Suprapubic skin (tissue), 4 donors: ENCODE measurements at regions not wholly inside any gene's neighbourhood (a gene's known extent, or its start where the extent isn't known, plus 50 kb on each side); places are given as distances from the start of the nearest gene placed in this dataset.

Experiments used
- DNase-seq, 2 donors: peaks; one replicate each; pipeline ENCODE4 v3.0.0-alpha.2; 2019; ENCODE audit warnings: low spot score in 2 of 2
- H3K27ac ChIP-seq: fragments of 200-600 bp; sonication (generic); one replicate; pipeline ENCODE4 v1.5.1; 2019
- H3K27me3 ChIP-seq: fragments of 200-600 bp; sonication (generic); one replicate; pipeline ENCODE4 v1.5.1; 2019
- H3K36me3 ChIP-seq: fragments of 200-600 bp; sonication (generic); one replicate; pipeline ENCODE4 v1.5.1; 2019
- H3K4me1 ChIP-seq: fragments of 200-600 bp; sonication (generic); one replicate; pipeline ENCODE4 v1.5.1; 2019
- H3K4me3 ChIP-seq: fragments of 200-600 bp; sonication (generic); one replicate; pipeline ENCODE4 v1.5.1; 2019; ENCODE audit warnings: mild to moderate bottlenecking
- H3K9me3 ChIP-seq: fragments of 200-600 bp; sonication (generic); one replicate; pipeline ENCODE4 v1.5.1; 2019
- EP300 ChIP-seq: sonication (generic); formaldehyde crosslinking; IDR thresholded peaks from one replicate; pipeline ENCODE4 v1.6.1; 2017; ENCODE audit warnings: antibody characterized with exemption
- POLR2A ChIP-seq, 2 donors: fragments of 450-650 bp; IDR thresholded peaks; one replicate each; pipeline ENCODE4 v1.6.1; 2017; ENCODE audit warnings: antibody characterized with exemption in 2 of 2, mild to moderate bottlenecking in 2 of 2, moderate library complexity in 2 of 2
- POLR2AphosphoS5 ChIP-seq, 3 donors: sonication (generic); formaldehyde crosslinking; IDR thresholded peaks; one replicate each; pipeline ENCODE4 v1.6.1; 2017; ENCODE audit warnings: antibody characterized with exemption in 3 of 3
- WGBS: methylation state at CpG from one replicate; pipeline ENCODE4 v1.1.5; 2018; 5-methylcytosine and 5-hydroxymethylcytosine counted together
- TF ChIP-seq, protein P1 (sequence below), 2 donors: fragments of 200-600 bp in 1 of 2; fragments of 450-650 bp in 1 of 2; sonication (generic) in 1 of 2; IDR thresholded peaks; one replicate each; pipeline ENCODE4 v1.5.1; 2016 to 2019; ENCODE audit warnings: antibody characterized with exemption in 2 of 2, mild to moderate bottlenecking in 1 of 2, moderate library complexity in 1 of 2

DNA sequence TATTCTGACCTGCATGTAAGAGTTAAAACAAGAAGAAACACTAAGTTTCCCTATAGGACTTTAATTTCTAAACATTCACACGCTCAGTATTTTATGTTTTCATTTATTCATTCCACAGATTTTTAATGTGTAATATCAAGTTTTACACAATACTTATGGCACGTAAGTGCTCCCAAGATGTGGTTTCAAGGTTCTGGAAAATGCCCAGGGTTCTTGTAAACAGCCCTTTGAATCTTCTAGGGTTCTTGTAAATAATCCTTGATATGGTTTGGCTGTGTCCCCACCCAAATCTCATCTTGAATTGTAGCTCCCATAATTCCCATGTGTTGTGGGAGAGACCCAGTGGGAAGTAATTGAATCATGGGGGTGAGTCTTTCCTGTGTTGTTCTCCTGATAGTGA is 383.0 kb downstream of the TXNL1 start:
- no peaks in the 10 kb centered on the region for H3K36me3 ChIP-seq
- H3K4me3 ChIP-seq, result no peak overlapping the region
- H3K9me3 ChIP-seq, result no peaks in the 10 kb centered on the region
- no peak for TF ChIP-seq EP300
- no peak for TF ChIP-seq POLR2A (IDR thresholded peaks at IDR 0.05)
- TF ChIP-seq, protein P1, sequence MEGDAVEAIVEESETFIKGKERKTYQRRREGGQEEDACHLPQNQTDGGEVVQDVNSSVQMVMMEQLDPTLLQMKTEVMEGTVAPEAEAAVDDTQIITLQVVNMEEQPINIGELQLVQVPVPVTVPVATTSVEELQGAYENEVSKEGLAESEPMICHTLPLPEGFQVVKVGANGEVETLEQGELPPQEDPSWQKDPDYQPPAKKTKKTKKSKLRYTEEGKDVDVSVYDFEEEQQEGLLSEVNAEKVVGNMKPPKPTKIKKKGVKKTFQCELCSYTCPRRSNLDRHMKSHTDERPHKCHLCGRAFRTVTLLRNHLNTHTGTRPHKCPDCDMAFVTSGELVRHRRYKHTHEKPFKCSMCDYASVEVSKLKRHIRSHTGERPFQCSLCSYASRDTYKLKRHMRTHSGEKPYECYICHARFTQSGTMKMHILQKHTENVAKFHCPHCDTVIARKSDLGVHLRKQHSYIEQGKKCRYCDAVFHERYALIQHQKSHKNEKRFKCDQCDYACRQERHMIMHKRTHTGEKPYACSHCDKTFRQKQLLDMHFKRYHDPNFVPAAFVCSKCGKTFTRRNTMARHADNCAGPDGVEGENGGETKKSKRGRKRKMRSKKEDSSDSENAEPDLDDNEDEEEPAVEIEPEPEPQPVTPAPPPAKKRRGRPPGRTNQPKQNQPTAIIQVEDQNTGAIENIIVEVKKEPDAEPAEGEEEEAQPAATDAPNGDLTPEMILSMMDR (IDR thresholded peaks at IDR 0.05), result no peak
- no peak for TF ChIP-seq POLR2AphosphoS5 (IDR thresholded peaks at IDR 0.05)
- H3K27me3 ChIP-seq, result no peaks in the 10 kb centered on the region
- no peak overlapping the region for H3K27ac ChIP-seq
- no peaks in the 10 kb centered on the region for H3K4me1 ChIP-seq
- no peak for DNase-seq
- 86% methylated on average over 2 of the region's 2 CpGs for WGBS

DNA sequence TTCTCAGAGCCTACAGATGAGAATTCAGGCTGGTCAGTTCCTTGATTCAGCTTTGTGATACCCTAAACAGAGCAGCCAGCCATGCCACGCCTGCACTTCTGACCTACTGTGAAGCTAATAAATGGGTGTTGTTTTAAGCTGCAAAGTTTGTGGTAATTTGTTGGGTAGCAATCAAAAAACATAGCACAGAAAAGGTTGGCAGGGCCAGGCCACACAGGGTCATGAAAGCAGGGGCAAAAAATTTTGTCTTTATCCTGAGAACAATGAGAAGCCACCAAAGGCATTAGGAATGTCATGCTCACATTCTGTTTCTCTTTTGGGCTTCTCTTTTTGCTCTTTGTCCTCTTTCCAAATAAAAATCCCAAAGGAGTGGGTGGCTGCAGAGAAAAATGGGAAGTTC is 385.9 kb downstream of the TXNL1 start:
- 93% methylated on average over 1 of the region's 1 CpG for WGBS

DNA sequence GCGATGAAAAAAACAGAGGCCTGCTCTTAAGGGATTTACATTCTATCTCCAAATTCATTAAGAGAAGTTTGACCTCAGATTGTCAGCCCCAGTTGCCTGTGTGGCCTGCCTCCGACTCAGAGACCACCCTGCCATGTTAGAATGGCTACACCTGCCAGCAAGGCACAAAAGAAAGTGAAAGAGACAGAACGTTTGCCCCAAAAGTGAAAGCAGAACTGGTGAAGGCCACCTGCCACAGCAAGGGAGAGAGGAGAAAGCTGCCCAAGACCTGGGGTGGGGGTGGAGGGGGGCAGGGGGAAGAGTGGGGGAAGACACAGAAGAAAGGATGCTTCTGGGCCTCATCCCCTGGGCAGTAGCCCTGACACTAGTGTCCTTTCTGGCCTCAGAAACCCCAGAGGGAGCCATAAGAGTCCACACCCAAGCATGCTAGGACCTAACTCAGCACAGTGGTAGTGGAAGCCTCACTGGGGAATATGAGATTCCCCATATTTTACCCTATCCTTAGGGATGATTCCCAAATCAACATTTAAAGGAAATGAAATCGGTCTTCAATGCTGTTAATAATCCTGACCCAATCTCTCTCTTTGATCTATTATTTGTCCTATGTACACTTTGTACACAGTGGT is 389.7 kb downstream of the TXNL1 start:
- 81% methylated on average over 4 of the region's 4 CpGs for WGBS
- no peak for DNase-seq

More for the DNA sequence above, 385.9 kb downstream of the TXNL1 start:
- no peak for DNase-seq
- Histone ChIP-seq H3K27ac (no peak overlapping the region), H3K4me3 (no peak overlapping the region), H3K4me1 (no peaks in the 10 kb centered on the region), H3K9me3 (no peaks in the 10 kb centered on the region), H3K27me3 (no peaks in the 10 kb centered on the region), H3K36me3 (no peaks in the 10 kb centered on the region)
- TF ChIP-seq, protein P1 (IDR thresholded peaks at IDR 0.05), result no peak
- TF ChIP-seq POLR2A (IDR thresholded peaks at IDR 0.05), result no peak
- TF ChIP-seq EP300, result no peak
- TF ChIP-seq POLR2AphosphoS5 (IDR thresholded peaks at IDR 0.05), result no peak

DNA sequence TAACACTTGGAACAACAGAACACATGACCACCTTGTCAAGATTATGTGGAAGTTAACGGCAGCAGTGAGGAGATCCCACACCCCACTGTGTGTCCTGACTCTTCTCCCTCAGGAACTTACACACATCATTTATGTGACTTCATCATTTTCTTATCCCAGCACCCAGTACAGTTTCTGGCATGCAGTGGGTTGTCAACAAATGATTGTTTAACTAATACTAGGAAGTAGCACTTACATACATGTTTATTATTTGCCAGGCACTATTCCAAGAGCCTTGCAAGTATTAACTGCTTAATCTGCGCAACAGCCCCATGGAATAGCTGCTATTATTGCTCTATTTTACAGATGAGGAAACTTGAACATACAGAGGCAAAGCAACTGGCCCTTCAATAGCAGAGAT is 391.5 kb downstream of the TXNL1 start:
- H3K4me1 ChIP-seq, result peaks cover 13% of the 10 kb centered on the region
- H3K27me3 ChIP-seq, result no peaks in the 10 kb centered on the region
- no peaks in the 10 kb centered on the region for H3K9me3 ChIP-seq
- TF ChIP-seq, protein P1 (IDR thresholded peaks at IDR 0.05), result no peak
- TF ChIP-seq EP300, result no peak
- TF ChIP-seq POLR2A (IDR thresholded peaks at IDR 0.05), result no peak
- no peak for TF ChIP-seq POLR2AphosphoS5 (IDR thresholded peaks at IDR 0.05)
- H3K4me3 ChIP-seq, result no peak overlapping the region
- no peak for DNase-seq
- H3K36me3 ChIP-seq, result no peaks in the 10 kb centered on the region
- H3K27ac ChIP-seq, result no peak overlapping the region
- 88% methylated on average over 2 of the region's 2 CpGs for WGBS

More for the DNA sequence above, 389.7 kb downstream of the TXNL1 start:
- Histone ChIP-seq H3K27me3 (no peaks in the 10 kb centered on the region), H3K4me1 (peaks cover 13% of the 10 kb centered on the region), H3K27ac (no peak overlapping the region), H3K4me3 (no peak overlapping the region), H3K9me3 (no peaks in the 10 kb centered on the region), H3K36me3 (no peaks in the 10 kb centered on the region)
- TF ChIP-seq POLR2AphosphoS5 (IDR thresholded peaks at IDR 0.05), result no peak
- TF ChIP-seq, protein P1 (IDR thresholded peaks at IDR 0.05), result no peak
- no peak for TF ChIP-seq POLR2A (IDR thresholded peaks at IDR 0.05)
- TF ChIP-seq EP300, result no peak

DNA sequence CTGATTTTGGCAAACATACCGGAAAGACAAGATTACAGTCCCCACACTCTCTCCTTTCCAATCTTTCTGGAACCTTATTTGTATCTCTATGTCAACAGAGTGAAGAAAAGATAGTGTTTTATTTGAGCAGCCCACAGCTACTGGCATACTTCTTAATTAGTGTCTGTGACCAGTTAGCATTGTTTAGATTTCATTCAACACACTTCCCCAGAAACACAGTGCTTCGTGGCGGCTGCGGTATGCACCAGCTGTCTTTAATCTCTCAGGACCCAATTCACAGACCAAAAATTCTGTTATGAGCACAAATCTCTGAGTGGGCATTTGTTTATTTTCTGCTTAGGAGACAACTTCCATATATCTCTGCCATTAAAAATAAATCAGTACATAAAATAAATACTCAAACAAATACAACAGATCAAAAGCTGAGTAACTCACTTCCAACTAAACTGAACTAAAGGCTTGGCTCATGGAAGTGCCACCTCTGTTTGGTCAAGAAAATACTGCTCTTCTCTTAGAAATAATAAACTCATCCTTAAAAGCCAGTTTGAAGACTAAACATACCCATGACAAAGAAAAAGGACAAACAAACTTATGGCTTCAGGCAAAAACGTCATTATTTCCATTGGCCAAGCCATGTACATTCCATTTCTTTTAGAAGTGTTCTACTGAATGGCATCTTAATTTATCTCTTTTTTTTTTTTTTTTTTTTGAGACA is 392.4 kb downstream of the TXNL1 start:
- no peak for DNase-seq
- Histone ChIP-seq H3K9me3 (no peaks in the 10 kb centered on the region), H3K27me3 (no peaks in the 10 kb centered on the region), H3K27ac (no peak overlapping the region), H3K4me1 (peaks cover 13% of the 10 kb centered on the region), H3K36me3 (no peaks in the 10 kb centered on the region), H3K4me3 (no peak overlapping the region)
- 27% methylated on average over 5 of the region's 5 CpGs for WGBS
- TF ChIP-seq EP300 (no peak), POLR2AphosphoS5 (IDR thresholded peaks at IDR 0.05) (no peak)
- TF ChIP-seq, protein P1 (IDR thresholded peaks at IDR 0.05), result no peak
